ENCODE measurements at regions not wholly inside any gene's neighbourhood (a gene's known extent, or its start where the extent isn't known, plus 50 kb on each side); places are given as distances from the start of the nearest gene placed in this dataset.
"Not testable (repeated sequence)": the region's sequence is repeated elsewhere in the genome, so short reads cannot be mapped to it uniquely, and the experiment has no call there.

- no peak for DNase-seq (ENCODE audit: extremely low spot score)
- TF ChIP-seq FOXK2 (IDR thresholded peaks at IDR 0.05): no peak
- no peak for TF ChIP-seq SP1 (IDR thresholded peaks at IDR 0.05)
- no peak for TF ChIP-seq FOXA1 (IDR thresholded peaks at IDR 0.05)
- TF ChIP-seq L3MBTL2 (conservative IDR thresholded peaks at IDR 0.05): no peak
- TF ChIP-seq NFRKB (IDR thresholded peaks at IDR 0.05): no peak
- no peak for TF ChIP-seq ELF4 (IDR thresholded peaks at IDR 0.05)
- no peak for TF ChIP-seq TARDBP (IDR thresholded peaks at IDR 0.05)
- POLR2A ChIA-PET: no interaction called here
- CTCF ChIA-PET: no interaction called here
Measured at GRCh38 chr11:16591157-16591556, 147.3 kb upstream of the C11orf58 start.

- ChIA-PET POLR2A (no interaction called here), CTCF (no interaction called here)
- DNase-seq (ENCODE audit: extremely low spot score): no peak
- no peak for TF ChIP-seq HDGF (IDR thresholded peaks at IDR 0.05; ENCODE audit: borderline replicate concordance)
- no peak for TF ChIP-seq ELF4 (IDR thresholded peaks at IDR 0.05)
- TF ChIP-seq FOXK2 (IDR thresholded peaks at IDR 0.05): no peak
- TF ChIP-seq FOXA1 (IDR thresholded peaks at IDR 0.05): no peak
- no peak for TF ChIP-seq FOXM1 (IDR thresholded peaks at IDR 0.05; ENCODE audit: borderline replicate concordance)
- TF ChIP-seq ARNT (IDR thresholded peaks at IDR 0.05): no peak
- TF ChIP-seq NFRKB (IDR thresholded peaks at IDR 0.05): no peak
- no peak for TF ChIP-seq SUZ12 (IDR thresholded peaks at IDR 0.05)
- no peak for TF ChIP-seq LEF1 (IDR thresholded peaks at IDR 0.05; ENCODE audit: borderline replicate concordance)
- no peak for TF ChIP-seq BHLHE40 (IDR thresholded peaks at IDR 0.05; ENCODE audit: borderline replicate concordance)
- no peak for TF ChIP-seq L3MBTL2 (conservative IDR thresholded peaks at IDR 0.05)
- no peak for TF ChIP-seq CTBP1 (IDR thresholded peaks at IDR 0.05; ENCODE audit: borderline replicate concordance)
- no peak for TF ChIP-seq PKNOX1 (IDR thresholded peaks at IDR 0.05)
- no peak for TF ChIP-seq SP1 (IDR thresholded peaks at IDR 0.05)
Measured at GRCh38 chr11:16587670-16588069, 150.8 kb upstream of the C11orf58 start.

- CTCF ChIA-PET: no interaction called here
- no peak for DNase-seq (ENCODE audit: extremely low spot score)
- POLR2A ChIA-PET: no interaction called here
Measured at GRCh38 chr11:16584569-16584968, 153.9 kb upstream of the C11orf58 start.

GRCh38 chr11:16581078-16581477, 157.4 kb upstream of the C11orf58 start:
- DNase-seq (ENCODE audit: extremely low spot score); POLR2A ChIA-PET; CTCF ChIA-PET: not testable (repeated sequence)

More at GRCh38 chr11:16584569-16584968, 153.9 kb upstream of the C11orf58 start:
- TF ChIP-seq SUZ12 (IDR thresholded peaks at IDR 0.05): no peak
- no peak for TF ChIP-seq ZNF384 (IDR thresholded peaks at IDR 0.05)
- TF ChIP-seq FOXM1 (IDR thresholded peaks at IDR 0.05; ENCODE audit: borderline replicate concordance): no peak
- no peak for TF ChIP-seq ELF4 (IDR thresholded peaks at IDR 0.05)
- no peak for TF ChIP-seq SP1 (IDR thresholded peaks at IDR 0.05)
- TF ChIP-seq FOXA1 (IDR thresholded peaks at IDR 0.05): no peak
- TF ChIP-seq PKNOX1 (IDR thresholded peaks at IDR 0.05): no peak
- no peak for TF ChIP-seq NFRKB (IDR thresholded peaks at IDR 0.05)
- no peak for TF ChIP-seq ARNT (IDR thresholded peaks at IDR 0.05)

GRCh38 chr11:16577490-16577889, 161.0 kb upstream of the C11orf58 start:
- CTCF ChIA-PET: no interaction called here
- POLR2A ChIA-PET: no interaction called here
- DNase-seq (ENCODE audit: extremely low spot score): no peak
- TF ChIP-seq LEF1 (IDR thresholded peaks at IDR 0.05; ENCODE audit: borderline replicate concordance): no peak
- TF ChIP-seq CTBP1 (IDR thresholded peaks at IDR 0.05; ENCODE audit: borderline replicate concordance): no peak

GRCh38 chr11:16574889-16575288, 163.6 kb upstream of the C11orf58 start:
- POLR2A ChIA-PET; DNase-seq (ENCODE audit: extremely low spot score); CTCF ChIA-PET: not testable (repeated sequence)

- TF ChIP-seq ZNF384 (IDR thresholded peaks at IDR 0.05) (no peak), PKNOX1 (IDR thresholded peaks at IDR 0.05) (no peak)
- CTCF ChIA-PET: no interaction called here
- DNase-seq (ENCODE audit: extremely low spot score): peak; percentile 9
- POLR2A ChIA-PET: interaction anchor here (0.6 kb wide), 1 partner anchor 164 kb away, joined by 3 read pairs; no protein-coding TSS in a partner anchor
Measured at GRCh38 chr11:16572945-16573344, 165.5 kb upstream of the C11orf58 start.

- ChIA-PET CTCF (no interaction called here), POLR2A (no interaction called here)
- TF ChIP-seq SUZ12 (IDR thresholded peaks at IDR 0.05) (no peak), FOXK2 (IDR thresholded peaks at IDR 0.05) (no peak), CTBP1 (IDR thresholded peaks at IDR 0.05; ENCODE audit: borderline replicate concordance) (no peak), L3MBTL2 (conservative IDR thresholded peaks at IDR 0.05) (no peak), TARDBP (IDR thresholded peaks at IDR 0.05) (no peak)
- no peak for DNase-seq (ENCODE audit: extremely low spot score)
Measured at GRCh38 chr11:16561150-16561549, 177.3 kb upstream of the C11orf58 start.
